ENCODE measurements at regions not wholly inside any gene's neighbourhood (a gene's known extent, or its start where the extent isn't known, plus 50 kb on each side); places are given as distances from the start of the nearest gene placed in this dataset.
"Not testable (repeated sequence)": the region's sequence is repeated elsewhere in the genome, so short reads cannot be mapped to it uniquely, and the experiment has no call there.

DNA sequence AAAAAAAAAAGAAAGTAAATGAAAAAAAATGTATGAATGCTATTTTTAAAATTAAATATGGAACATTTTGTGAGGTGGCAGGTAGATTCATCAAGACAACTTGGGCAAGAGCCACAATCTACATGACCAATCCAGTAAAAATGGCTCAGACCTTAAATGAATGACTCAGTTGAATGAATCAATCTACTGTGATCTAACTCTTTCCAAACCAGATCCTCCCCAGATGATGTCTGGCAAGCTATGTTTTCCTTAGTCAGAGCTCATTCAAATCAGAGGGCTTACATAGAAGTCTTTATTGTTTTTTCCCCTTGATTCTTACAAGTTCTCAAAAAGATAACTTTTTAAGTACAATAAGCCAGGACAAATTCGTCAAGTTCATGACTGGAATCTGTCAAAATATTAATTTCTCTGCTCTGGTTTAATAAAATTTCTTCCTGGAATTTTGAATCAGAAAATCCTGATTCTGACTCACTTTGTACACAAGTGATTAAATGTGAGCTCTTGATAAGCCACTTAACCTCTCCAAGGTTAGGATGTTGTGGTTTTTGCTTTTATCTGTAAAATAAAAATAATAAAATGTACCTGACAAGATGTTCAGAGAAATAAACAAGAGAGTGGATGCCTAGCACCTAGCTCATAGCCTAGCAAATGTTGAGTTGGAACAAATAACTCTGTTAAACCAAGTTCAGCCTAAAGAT, 105.6 kb upstream of the SMIM31 start:
- Histone ChIP-seq H2AFZ (ENCODE audit: low read length, unreplicated experiment) (no peak overlapping the region), H3K79me2 (ENCODE audit: control insufficient read depth, insufficient read depth, low read length, unreplicated experiment) (no peaks in the 10 kb centered on the region), H3K36me3 (ENCODE audit: insufficient read depth, low read length) (no peaks in the 10 kb centered on the region), H3K4me1 (ENCODE audit: control insufficient read depth, insufficient read depth, low read length, unreplicated experiment) (no peaks in the 10 kb centered on the region), H3K4me3 (ENCODE audit: low read depth, low read length) (no peak overlapping the region), H3K27ac (ENCODE audit: low read depth, low read length) (no peak overlapping the region), H3K27me3 (ENCODE audit: insufficient read depth, low read length) (no peaks in the 10 kb centered on the region)

DNA sequence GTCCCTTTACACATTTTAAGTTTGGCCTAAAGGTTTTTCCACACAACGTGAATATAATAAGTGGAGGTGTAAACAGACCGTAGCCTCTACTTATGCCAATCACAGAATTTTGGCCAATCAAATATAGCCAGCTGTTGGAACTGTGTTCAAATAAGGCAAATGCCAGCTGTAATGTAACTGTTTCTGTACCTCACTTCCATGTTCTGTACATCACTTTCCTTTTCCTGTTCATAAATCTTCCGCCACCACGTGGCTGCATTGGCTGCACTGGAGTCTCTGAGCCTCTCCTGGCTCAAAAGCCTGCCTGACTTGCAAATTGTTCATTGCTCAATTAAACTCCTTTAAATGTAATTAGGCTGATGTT, 105.1 kb upstream of the SMIM31 start:
- Histone ChIP-seq H3K27me3 (ENCODE audit: insufficient read depth, low read length) (no peaks in the 10 kb centered on the region), H3K36me3 (ENCODE audit: insufficient read depth, low read length) (no peaks in the 10 kb centered on the region), H3K4me1 (ENCODE audit: control insufficient read depth, insufficient read depth, low read length, unreplicated experiment) (no peaks in the 10 kb centered on the region), H3K4me3 (ENCODE audit: low read depth, low read length) (no peak overlapping the region), H3K79me2 (ENCODE audit: control insufficient read depth, insufficient read depth, low read length, unreplicated experiment) (no peaks in the 10 kb centered on the region), H2AFZ (ENCODE audit: low read length, unreplicated experiment) (no peak overlapping the region), H3K27ac (ENCODE audit: low read depth, low read length) (no peak overlapping the region)

DNA sequence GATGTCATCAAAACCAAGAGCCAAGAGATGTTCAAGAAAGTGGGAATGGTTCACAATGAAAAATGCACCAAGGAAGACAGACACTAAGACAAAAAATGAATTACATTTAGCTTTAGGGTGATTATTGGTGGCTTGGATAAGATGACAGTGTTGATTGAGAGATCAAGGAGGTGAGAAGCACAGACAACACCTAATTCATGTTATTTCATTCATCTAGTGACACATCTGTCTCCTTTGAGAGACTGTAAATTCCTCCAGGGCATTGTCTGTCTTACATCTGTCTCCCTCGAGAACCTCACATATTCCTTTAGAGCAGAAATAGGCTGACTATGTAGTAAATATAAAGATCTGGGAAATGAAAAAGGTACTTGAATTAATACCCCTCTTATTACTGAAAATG, 94.2 kb upstream of the SMIM31 start:
- Histone ChIP-seq H3K4me3 (ENCODE audit: low read depth, low read length) (no peak overlapping the region), H3K27me3 (ENCODE audit: insufficient read depth, low read length) (no peaks in the 10 kb centered on the region), H3K4me1 (ENCODE audit: control insufficient read depth, insufficient read depth, low read length, unreplicated experiment) (no peaks in the 10 kb centered on the region)

GRCh38 chr4:164676152-164676551, 77.8 kb upstream of the SMIM31 start:
- H2AFZ ChIP-seq (ENCODE audit: low read length, unreplicated experiment); H3K79me2 ChIP-seq (ENCODE audit: control insufficient read depth, insufficient read depth, low read length, unreplicated experiment); H3K36me3 ChIP-seq (ENCODE audit: insufficient read depth, low read length); H3K27ac ChIP-seq (ENCODE audit: low read depth, low read length); H3K4me1 ChIP-seq (ENCODE audit: control insufficient read depth, insufficient read depth, low read length, unreplicated experiment); H3K4me3 ChIP-seq (ENCODE audit: low read depth, low read length); H3K27me3 ChIP-seq (ENCODE audit: insufficient read depth, low read length): not testable (repeated sequence)

More for the DNA sequence above, 94.2 kb upstream of the SMIM31 start:
- Histone ChIP-seq H3K79me2 (ENCODE audit: control insufficient read depth, insufficient read depth, low read length, unreplicated experiment) (no peaks in the 10 kb centered on the region), H3K27ac (ENCODE audit: low read depth, low read length) (no peak overlapping the region), H2AFZ (ENCODE audit: low read length, unreplicated experiment) (no peak overlapping the region), H3K36me3 (ENCODE audit: insufficient read depth, low read length) (no peaks in the 10 kb centered on the region)

GRCh38 chr4:164683040-164683439, 70.9 kb upstream of the SMIM31 start:
- Histone ChIP-seq H3K79me2 (ENCODE audit: control insufficient read depth, insufficient read depth, low read length, unreplicated experiment) (no peaks in the 10 kb centered on the region), H3K4me1 (ENCODE audit: control insufficient read depth, insufficient read depth, low read length, unreplicated experiment) (no peaks in the 10 kb centered on the region), H2AFZ (ENCODE audit: low read length, unreplicated experiment) (no peak overlapping the region), H3K27ac (ENCODE audit: low read depth, low read length) (no peak overlapping the region), H3K36me3 (ENCODE audit: insufficient read depth, low read length) (no peaks in the 10 kb centered on the region), H3K4me3 (ENCODE audit: low read depth, low read length) (no peak overlapping the region), H3K27me3 (ENCODE audit: insufficient read depth, low read length) (no peaks in the 10 kb centered on the region)

DNA sequence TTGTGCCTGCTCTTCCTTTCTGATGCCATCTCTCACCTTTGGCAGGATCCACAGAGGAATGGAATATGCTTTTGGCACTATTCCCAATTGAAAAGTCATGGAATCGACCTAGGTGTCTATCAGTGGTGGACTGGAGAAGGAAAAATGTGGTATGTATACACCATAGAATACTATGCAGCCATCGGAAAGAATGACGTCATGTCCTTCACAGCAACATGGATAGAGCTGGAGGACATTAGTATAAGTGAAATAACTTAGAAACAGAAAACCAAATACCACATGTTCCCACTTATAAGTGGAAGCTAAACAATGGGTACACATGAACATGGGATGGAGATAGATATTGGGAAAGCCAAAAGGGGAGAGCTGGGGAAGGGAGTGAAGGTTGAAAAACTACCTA, 58.3 kb upstream of the SMIM31 start:
- Histone ChIP-seq H3K27me3 (ENCODE audit: insufficient read depth, low read length) (no peaks in the 10 kb centered on the region), H3K4me1 (ENCODE audit: control insufficient read depth, insufficient read depth, low read length, unreplicated experiment) (no peaks in the 10 kb centered on the region), H3K79me2 (ENCODE audit: control insufficient read depth, insufficient read depth, low read length, unreplicated experiment) (no peaks in the 10 kb centered on the region), H3K36me3 (ENCODE audit: insufficient read depth, low read length) (no peaks in the 10 kb centered on the region), H3K27ac (ENCODE audit: low read depth, low read length) (no peak overlapping the region), H3K4me3 (ENCODE audit: low read depth, low read length) (no peak overlapping the region), H2AFZ (ENCODE audit: low read length, unreplicated experiment) (no peak overlapping the region)

DNA sequence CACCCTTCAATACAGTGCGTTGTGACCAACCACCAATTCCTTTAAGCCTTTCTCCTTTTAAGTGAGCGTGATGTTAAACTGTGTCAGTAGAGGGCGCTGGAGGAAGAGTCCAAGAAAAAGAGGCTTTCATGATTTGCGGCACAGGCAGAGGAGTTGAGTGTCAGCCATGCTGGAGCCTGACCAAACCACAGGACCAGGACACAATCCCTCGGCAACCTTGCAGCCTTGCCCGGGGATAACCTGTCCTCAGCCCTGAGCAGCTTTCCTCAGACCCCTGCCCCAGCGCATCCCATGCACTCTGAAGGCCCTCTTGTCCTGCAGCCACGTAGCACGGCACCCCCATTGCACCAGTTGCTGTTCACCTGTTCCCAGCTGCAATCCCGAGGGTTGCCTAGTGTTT, 53.5 kb upstream of the SMIM31 start:
- H3K36me3 ChIP-seq (ENCODE audit: insufficient read depth, low read length), result no peaks in the 10 kb centered on the region
- H2AFZ ChIP-seq (ENCODE audit: low read length, unreplicated experiment), result no peak overlapping the region
- no peaks in the 10 kb centered on the region for H3K79me2 ChIP-seq (ENCODE audit: control insufficient read depth, insufficient read depth, low read length, unreplicated experiment)
- H3K4me1 ChIP-seq (ENCODE audit: control insufficient read depth, insufficient read depth, low read length, unreplicated experiment), result no peaks in the 10 kb centered on the region
- no peaks in the 10 kb centered on the region for H3K27me3 ChIP-seq (ENCODE audit: insufficient read depth, low read length)
- no peak overlapping the region for H3K4me3 ChIP-seq (ENCODE audit: low read depth, low read length)
- H3K27ac ChIP-seq (ENCODE audit: low read depth, low read length), result no peak overlapping the region

DNA sequence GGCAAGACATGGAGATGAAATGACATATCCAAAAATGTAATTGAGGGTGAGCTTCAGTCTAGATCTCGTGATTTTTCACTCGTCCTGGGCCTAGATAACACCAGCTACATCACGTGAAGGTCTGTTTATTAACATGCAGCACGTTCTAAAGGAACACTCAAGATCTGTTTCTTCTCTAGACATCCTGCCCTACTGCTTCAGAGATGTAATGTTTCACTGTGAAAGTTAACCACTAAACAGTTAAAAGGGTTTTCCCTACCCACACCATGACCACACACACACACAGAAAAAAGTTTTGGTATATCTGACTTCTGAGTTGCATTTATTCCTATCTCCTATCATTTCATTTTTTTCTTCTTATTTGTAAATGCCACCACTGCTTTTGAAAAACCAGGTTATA, 52.3 kb upstream of the SMIM31 start:
- H2AFZ ChIP-seq (ENCODE audit: low read length, unreplicated experiment), result no peak overlapping the region
- no peaks in the 10 kb centered on the region for H3K36me3 ChIP-seq (ENCODE audit: insufficient read depth, low read length)

More for the DNA sequence above, 52.3 kb upstream of the SMIM31 start:
- Histone ChIP-seq H3K27me3 (ENCODE audit: insufficient read depth, low read length) (no peaks in the 10 kb centered on the region), H3K4me3 (ENCODE audit: low read depth, low read length) (no peak overlapping the region), H3K79me2 (ENCODE audit: control insufficient read depth, insufficient read depth, low read length, unreplicated experiment) (no peaks in the 10 kb centered on the region), H3K4me1 (ENCODE audit: control insufficient read depth, insufficient read depth, low read length, unreplicated experiment) (no peaks in the 10 kb centered on the region), H3K27ac (ENCODE audit: low read depth, low read length) (no peak overlapping the region)

Data from ACC112 (cell line).